ENCODE measurements at regions not wholly inside any gene's neighbourhood (a gene's known extent, or its start where the extent isn't known, plus 50 kb on each side); places are given as distances from the start of the nearest gene placed in this dataset.

- TF ChIP-seq CTCF (conservative IDR thresholded peaks at IDR 0.05) (no peak), ZFX (IDR thresholded peaks at IDR 0.05) (no peak)
Observed at GRCh38 chr18:69328086-69328485, 72.6 kb upstream of the DOK6 start.
